Right ventricle myocardium superior (tissue), 1 donor: ENCODE measurements at regions not wholly inside any gene's neighbourhood (a gene's known extent, or its start where the extent isn't known, plus 50 kb on each side); places are given as distances from the start of the nearest gene placed in this dataset.
A peak's percentile ranks its signal among the peaks of the same experiment; 100 is the strongest.

ENCODE experiments used
- ATAC-seq: fragments of 200-7000 bp; cut with Tn5 transposase; one replicate; pipeline ENCODE4 v1.9.1; 2020; ENCODE audit warnings: mild to moderate bottlenecking; ENCODE audit not compliant: poor library complexity
- DNase-seq: peaks from one replicate; pipeline ENCODE4 v3.0.0-alpha.2; 2020
- intact Hi-C: fragments of 100-400 bp; cut with DNase I; formaldehyde crosslinking; loops from one replicate; pipeline ENCODE4 v1.11.2; 2022
- donor health status: DM: no; HTN: yes; CAD: no; lungs with severe emphysema.

GRCh38 chr16:49089533-49089932 lies 192.1 kb downstream of the CBLN1 start:
- intact Hi-C loops = no loop called here
- ATAC-seq = no peak
- DNase-seq = no peak

GRCh38 chr16:49089039-49089438 lies 192.6 kb downstream of the CBLN1 start:
- no peak for DNase-seq
- ATAC-seq = no peak
- intact Hi-C loops = no loop called here

GRCh38 chr16:49085686-49086085 lies 196.0 kb downstream of the CBLN1 start:
- ATAC-seq (no peak), DNase-seq (no peak)
- intact Hi-C loops = no loop called here

- DNase-seq (no peak), ATAC-seq (no peak)
- intact Hi-C loops = no loop called here
Observed at GRCh38 chr16:49084628-49085390, 196.8 kb downstream of the CBLN1 start.

GRCh38 chr16:49081554-49081953 lies 200.1 kb downstream of the CBLN1 start:
- intact Hi-C loops = no loop called here
- ATAC-seq (no peak), DNase-seq (no peak)

GRCh38 chr16:49081086-49081485 lies 200.6 kb downstream of the CBLN1 start:
- no peak for ATAC-seq
- no peak for DNase-seq
- intact Hi-C loops = no loop called here

- intact Hi-C loops = no loop called here
- no peak for DNase-seq
- ATAC-seq = no peak
Observed at GRCh38 chr16:49078571-49078970, 203.1 kb downstream of the CBLN1 start.

- intact Hi-C loops = no loop called here
- ATAC-seq = no peak
Observed at GRCh38 chr16:49078104-49078503, 203.5 kb downstream of the CBLN1 start.

GRCh38 chr16:49075709-49076108 lies 205.9 kb downstream of the CBLN1 start:
- intact Hi-C loops = no loop called here
- ATAC-seq = no peak
- no peak for DNase-seq

More at GRCh38 chr16:49078104-49078503, 203.5 kb downstream of the CBLN1 start:
- no peak for DNase-seq

GRCh38 chr16:49068224-49068623 lies 213.4 kb downstream of the CBLN1 start:
- intact Hi-C loops = no loop called here
- DNase-seq (no peak), ATAC-seq (no peak)

GRCh38 chr16:49067776-49068175 lies 213.9 kb downstream of the CBLN1 start:
- intact Hi-C loops = no loop called here
- ATAC-seq (peak; percentile 77), DNase-seq (no peak)

GRCh38 chr16:49061137-49061714 lies 220.4 kb downstream of the CBLN1 start:
- DNase-seq (peak; percentile 53), ATAC-seq (peak; percentile 97)
- intact Hi-C loops = no loop called here

- intact Hi-C loops = no loop called here
- DNase-seq (no peak), ATAC-seq (no peak)
Observed at GRCh38 chr16:49060728-49061127, 220.9 kb downstream of the CBLN1 start.

- intact Hi-C loops = no loop called here
- ATAC-seq (no peak), DNase-seq (no peak)
Observed at GRCh38 chr16:49058382-49058781, 223.3 kb downstream of the CBLN1 start.

- ATAC-seq (no peak), DNase-seq (no peak)
- intact Hi-C loops = no loop called here
Observed at GRCh38 chr16:49057936-49058335, 223.7 kb downstream of the CBLN1 start.

GRCh38 chr16:49057391-49057790 lies 224.2 kb downstream of the CBLN1 start:
- intact Hi-C loops = no loop called here
- ATAC-seq = no peak
- DNase-seq = no peak

GRCh38 chr16:49056546-49056945 lies 225.1 kb downstream of the CBLN1 start:
- ATAC-seq (no peak), DNase-seq (no peak)
- intact Hi-C loops = no loop called here

- intact Hi-C loops = no loop called here
- DNase-seq (no peak), ATAC-seq (no peak)
Observed at GRCh38 chr16:49055824-49056545, 225.7 kb downstream of the CBLN1 start.

- intact Hi-C loops = no loop called here
- DNase-seq (no peak), ATAC-seq (no peak)
Observed at GRCh38 chr16:49055291-49055690, 226.3 kb downstream of the CBLN1 start.

- intact Hi-C loops = no loop called here
- no peak for ATAC-seq
Observed at GRCh38 chr16:49054606-49055005, 227.0 kb downstream of the CBLN1 start.

More at GRCh38 chr16:49054606-49055005, 227.0 kb downstream of the CBLN1 start:
- DNase-seq = no peak
